Heart left ventricle (tissue), 13 donors: ENCODE measurements at regions not wholly inside any gene's neighbourhood (a gene's known extent, or its start where the extent isn't known, plus 50 kb on each side); places are given as distances from the start of the nearest gene placed in this dataset.

Experiments
- POLR2A ChIP-seq, 2 donors: fragments of 450-650 bp; IDR thresholded peaks; one replicate each; pipeline ENCODE4 v1.6.1; 2017; ENCODE audit warnings: antibody characterized with exemption in 2 of 2, mild to moderate bottlenecking in 2 of 2, moderate library complexity in 2 of 2
- TF ChIP-seq, protein P1 (sequence below), 12 donors: fragments of 200-600 bp; sonication (generic) in 4 of 12; IDR thresholded peaks; one replicate each; pipeline versions ENCODE4 v1.5.0 to v1.8.0; 2018 to 2022; ENCODE audit warnings: antibody characterized with exemption in 12 of 12, mild to moderate bottlenecking in 5 of 12
- donor health status: ischemic (EF 13 %, LVEDD 7.1; RV severe dilation, severe dysfunction).
- donor health status: DM: no; HTN: yes; CAD: no.
- donor health status: DM: no; HTN: no; CAD: no.
- donor health status: ischemic (EF 25% LVEDD 6.9; RV normal size, moderate dysfunction).
- donor health status: ischemic (EF 25% LVEDD 5.7; RV mildly dilated, moderate dysfunction).
- donor health status: ischemic (EF 35%, LVEDD 5.7; RV mildly dilated, moderate dysfunction).
- donor health status: nonischemic (EF 11% LVEDD 7.7; RV severe dilation, severe dysfunction).
- donor health status: DM: yes; HTN: yes; CAD: no.
- donor health status: PGD.
- donor health status: ischemic (EF 29% LVEDD 5.4; RV normal size, mild dysfunction).
- donor health status: nonischemic (EF 23%, LVEDD 6.1; RV moderate dilation, normal function).

DNA sequence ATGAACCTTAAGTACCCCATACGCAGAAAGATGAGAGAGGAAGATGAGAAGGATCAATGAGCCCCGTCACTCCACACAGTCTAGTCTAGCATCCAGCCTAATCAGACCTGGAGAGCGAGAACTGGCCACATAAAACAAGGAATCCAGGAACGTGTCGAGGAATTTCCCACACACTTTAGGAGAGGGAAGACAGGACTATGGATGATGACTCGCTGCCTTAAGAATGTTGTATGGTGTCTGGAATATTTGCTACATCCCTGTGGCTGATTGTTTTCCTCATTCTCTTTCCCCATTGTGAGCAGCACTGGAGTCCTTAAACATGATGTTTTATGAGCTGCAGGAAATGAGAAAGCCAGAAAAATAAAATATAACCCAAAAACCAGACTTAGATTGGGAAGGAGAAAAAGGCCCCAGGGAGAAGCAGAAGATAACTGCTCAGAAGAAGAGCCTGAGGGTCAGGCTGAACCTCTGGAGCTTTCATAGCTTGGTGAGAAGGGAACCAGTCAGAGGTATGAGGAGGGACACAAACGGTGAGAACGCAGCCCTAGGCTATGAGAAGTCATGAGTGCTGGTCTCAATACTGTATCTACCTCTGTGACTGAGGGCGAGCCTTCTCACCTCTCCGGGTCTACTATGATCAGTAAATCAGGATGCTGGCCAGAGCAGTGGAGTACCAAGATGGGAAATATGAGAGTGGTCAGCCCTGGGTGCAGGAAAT, 139.5 kb upstream of the NOCT start:
- TF ChIP-seq, protein P1, sequence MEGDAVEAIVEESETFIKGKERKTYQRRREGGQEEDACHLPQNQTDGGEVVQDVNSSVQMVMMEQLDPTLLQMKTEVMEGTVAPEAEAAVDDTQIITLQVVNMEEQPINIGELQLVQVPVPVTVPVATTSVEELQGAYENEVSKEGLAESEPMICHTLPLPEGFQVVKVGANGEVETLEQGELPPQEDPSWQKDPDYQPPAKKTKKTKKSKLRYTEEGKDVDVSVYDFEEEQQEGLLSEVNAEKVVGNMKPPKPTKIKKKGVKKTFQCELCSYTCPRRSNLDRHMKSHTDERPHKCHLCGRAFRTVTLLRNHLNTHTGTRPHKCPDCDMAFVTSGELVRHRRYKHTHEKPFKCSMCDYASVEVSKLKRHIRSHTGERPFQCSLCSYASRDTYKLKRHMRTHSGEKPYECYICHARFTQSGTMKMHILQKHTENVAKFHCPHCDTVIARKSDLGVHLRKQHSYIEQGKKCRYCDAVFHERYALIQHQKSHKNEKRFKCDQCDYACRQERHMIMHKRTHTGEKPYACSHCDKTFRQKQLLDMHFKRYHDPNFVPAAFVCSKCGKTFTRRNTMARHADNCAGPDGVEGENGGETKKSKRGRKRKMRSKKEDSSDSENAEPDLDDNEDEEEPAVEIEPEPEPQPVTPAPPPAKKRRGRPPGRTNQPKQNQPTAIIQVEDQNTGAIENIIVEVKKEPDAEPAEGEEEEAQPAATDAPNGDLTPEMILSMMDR (IDR thresholded peaks at IDR 0.05) = no peak
- no peak for TF ChIP-seq POLR2A (IDR thresholded peaks at IDR 0.05)
